Heart left ventricle (tissue), 13 donors: ENCODE measurements at regions not wholly inside any gene's neighbourhood (a gene's known extent, or its start where the extent isn't known, plus 50 kb on each side); places are given as distances from the start of the nearest gene placed in this dataset.
"Not testable (repeated sequence)": the region's sequence is repeated elsewhere in the genome, so short reads cannot be mapped to it uniquely, and the experiment has no call there.

ENCODE experiments used
- CTCF ChIP-seq, 12 donors: fragments of 200-600 bp; sonication (generic) in 4 of 12; IDR thresholded peaks; one replicate each; pipeline versions ENCODE4 v1.5.0 to v1.8.0; 2018 to 2022; ENCODE audit warnings: antibody characterized with exemption in 12 of 12, mild to moderate bottlenecking in 5 of 12
- POLR2A ChIP-seq, 2 donors: fragments of 450-650 bp; IDR thresholded peaks; one replicate each; pipeline ENCODE4 v1.6.1; 2017; ENCODE audit warnings: antibody characterized with exemption in 2 of 2, mild to moderate bottlenecking in 2 of 2, moderate library complexity in 2 of 2
- donor health status: ischemic (EF 13 %, LVEDD 7.1; RV severe dilation, severe dysfunction).
- donor health status: DM: no; HTN: yes; CAD: no.
- donor health status: DM: no; HTN: no; CAD: no.
- donor health status: ischemic (EF 25% LVEDD 6.9; RV normal size, moderate dysfunction).
- donor health status: ischemic (EF 25% LVEDD 5.7; RV mildly dilated, moderate dysfunction).
- donor health status: ischemic (EF 35%, LVEDD 5.7; RV mildly dilated, moderate dysfunction).
- donor health status: nonischemic (EF 11% LVEDD 7.7; RV severe dilation, severe dysfunction).
- donor health status: DM: yes; HTN: yes; CAD: no.
- donor health status: PGD.
- donor health status: ischemic (EF 29% LVEDD 5.4; RV normal size, mild dysfunction).
- donor health status: nonischemic (EF 23%, LVEDD 6.1; RV moderate dilation, normal function).

GRCh38 chr9:39680694-39681401 is 325.4 kb downstream of the SPATA31A1 start:
- not testable (repeated sequence) for TF ChIP-seq CTCF, POLR2A (IDR thresholded peaks at IDR 0.05)
